ENCODE measurements at regions not wholly inside any gene's neighbourhood (a gene's known extent, or its start where the extent isn't known, plus 50 kb on each side); places are given as distances from the start of the nearest gene placed in this dataset.

DNA sequence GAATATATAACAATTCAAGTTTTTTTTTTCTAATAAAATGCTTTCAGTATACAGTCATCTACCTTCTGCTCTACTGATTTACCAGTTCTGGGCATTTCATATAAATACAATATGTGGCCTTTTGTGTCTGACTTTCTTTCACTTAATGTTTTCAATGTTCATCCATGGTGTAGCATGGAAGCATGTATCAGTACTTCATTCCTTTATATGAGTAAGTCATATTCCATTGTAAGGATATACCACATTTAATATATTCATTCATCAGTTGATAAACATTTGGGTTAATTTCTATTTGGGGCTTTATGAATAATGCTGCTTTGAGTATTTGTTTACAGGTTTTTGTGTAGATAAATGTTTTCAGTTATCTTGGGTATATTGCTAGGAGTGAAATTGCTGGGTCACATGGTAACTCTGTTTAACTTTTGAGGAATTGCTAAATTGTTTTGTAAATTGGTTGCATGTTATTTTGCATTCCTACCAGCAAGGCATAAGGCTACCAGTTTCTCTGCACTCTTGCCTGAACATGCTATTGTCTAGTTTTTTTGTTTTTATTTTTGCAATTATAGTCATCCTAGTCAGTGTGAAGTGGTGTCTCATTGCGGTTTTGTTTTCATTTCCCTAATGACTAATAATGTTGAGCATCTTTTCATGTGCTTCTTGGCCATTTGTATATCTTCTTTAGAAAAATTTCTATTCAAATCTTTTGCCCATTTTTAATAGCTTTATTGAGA, 206.1 kb downstream of the TM2D1 start:
- TF ChIP-seq POLR2AphosphoS5 (IDR thresholded peaks at IDR 0.05) (no peak), POLR2A (IDR thresholded peaks at IDR 0.05) (no peak), EP300 (IDR thresholded peaks at IDR 0.05) (no peak)
- TF ChIP-seq, protein P1, sequence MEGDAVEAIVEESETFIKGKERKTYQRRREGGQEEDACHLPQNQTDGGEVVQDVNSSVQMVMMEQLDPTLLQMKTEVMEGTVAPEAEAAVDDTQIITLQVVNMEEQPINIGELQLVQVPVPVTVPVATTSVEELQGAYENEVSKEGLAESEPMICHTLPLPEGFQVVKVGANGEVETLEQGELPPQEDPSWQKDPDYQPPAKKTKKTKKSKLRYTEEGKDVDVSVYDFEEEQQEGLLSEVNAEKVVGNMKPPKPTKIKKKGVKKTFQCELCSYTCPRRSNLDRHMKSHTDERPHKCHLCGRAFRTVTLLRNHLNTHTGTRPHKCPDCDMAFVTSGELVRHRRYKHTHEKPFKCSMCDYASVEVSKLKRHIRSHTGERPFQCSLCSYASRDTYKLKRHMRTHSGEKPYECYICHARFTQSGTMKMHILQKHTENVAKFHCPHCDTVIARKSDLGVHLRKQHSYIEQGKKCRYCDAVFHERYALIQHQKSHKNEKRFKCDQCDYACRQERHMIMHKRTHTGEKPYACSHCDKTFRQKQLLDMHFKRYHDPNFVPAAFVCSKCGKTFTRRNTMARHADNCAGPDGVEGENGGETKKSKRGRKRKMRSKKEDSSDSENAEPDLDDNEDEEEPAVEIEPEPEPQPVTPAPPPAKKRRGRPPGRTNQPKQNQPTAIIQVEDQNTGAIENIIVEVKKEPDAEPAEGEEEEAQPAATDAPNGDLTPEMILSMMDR (IDR thresholded peaks at IDR 0.05): no peak
- H3K27ac ChIP-seq: no peak overlapping the region
- H3K4me3 ChIP-seq: no peak overlapping the region
- H3K4me1 ChIP-seq: peaks cover 0 to 3% (median 0%) of the 10 kb centered on the region in 4 donors
- no peaks in the 10 kb centered on the region for H3K9me3 ChIP-seq
- DNase-seq (no peak), ATAC-seq (ENCODE audit: low FRiP score in 2 of 2) (no peak)
- no peaks in the 10 kb centered on the region for H3K27me3 ChIP-seq
- H3K36me3 ChIP-seq: no peaks in the 10 kb centered on the region
- WGBS, 2 donors: 75 to 85% methylated on average over 1 of the region's 1 CpG

DNA sequence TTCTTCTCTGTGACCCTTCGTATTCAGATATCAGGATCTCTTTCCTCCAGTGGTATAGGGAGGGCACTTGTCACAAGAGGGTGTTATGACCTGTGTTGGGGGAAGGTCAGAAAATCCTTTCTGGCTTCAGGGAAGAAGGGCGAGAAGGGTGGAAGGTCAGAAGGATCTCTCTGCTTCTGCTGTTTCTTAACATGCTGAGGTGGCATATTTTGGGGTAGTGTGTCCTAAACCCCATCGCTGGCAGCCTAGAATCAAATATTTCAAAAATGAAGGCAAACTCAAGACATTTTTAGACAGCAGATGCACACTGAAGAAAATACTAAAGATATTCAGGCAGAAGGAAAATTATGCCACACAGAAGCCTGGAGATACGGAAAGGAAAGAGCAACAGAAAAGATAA, 207.6 kb downstream of the TM2D1 start:
- H3K27me3 ChIP-seq: no peaks in the 10 kb centered on the region
- ATAC-seq (ENCODE audit: low FRiP score in 2 of 2) (no peak), DNase-seq (no peak)
- H3K4me3 ChIP-seq: no peak overlapping the region
- 92 to 96% methylated on average over 4 of the region's 4 CpGs for WGBS, 2 donors
- TF ChIP-seq POLR2AphosphoS5 (IDR thresholded peaks at IDR 0.05): no peak
- TF ChIP-seq EP300 (IDR thresholded peaks at IDR 0.05): no peak
- TF ChIP-seq, protein P1 (IDR thresholded peaks at IDR 0.05): no peak
- TF ChIP-seq POLR2A (IDR thresholded peaks at IDR 0.05): no peak
- peaks cover 0 to 3% (median 0%) of the 10 kb centered on the region in 4 donors for H3K4me1 ChIP-seq
- H3K9me3 ChIP-seq: no peaks in the 10 kb centered on the region
- no peak overlapping the region for H3K27ac ChIP-seq
- H3K36me3 ChIP-seq: no peaks in the 10 kb centered on the region

DNA sequence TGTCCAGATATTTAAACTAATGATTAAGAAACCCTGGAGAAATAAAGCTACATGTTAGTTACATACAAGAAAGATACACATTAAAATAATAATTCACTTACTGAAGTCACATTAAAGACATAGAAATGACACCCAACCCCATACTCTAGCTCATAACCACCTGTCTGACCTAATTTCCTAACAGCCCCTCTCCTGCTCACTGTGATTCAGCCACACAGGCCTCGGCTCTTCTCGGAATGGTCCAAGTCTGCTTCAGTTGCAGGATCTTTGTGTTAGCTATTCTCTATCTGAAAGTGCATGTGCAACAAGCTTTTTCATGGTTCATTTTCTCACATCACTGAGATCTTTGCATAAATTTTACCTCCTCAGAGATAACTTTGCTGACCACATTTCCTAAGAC, 209.8 kb downstream of the TM2D1 start:
- DNase-seq (no peak), ATAC-seq (ENCODE audit: low FRiP score in 2 of 2) (no peak)

More for the DNA sequence above, 209.8 kb downstream of the TM2D1 start:
- Histone ChIP-seq H3K4me1 (peaks cover 0 to 3% (median 0%) of the 10 kb centered on the region in 4 donors), H3K4me3 (no peak overlapping the region), H3K27me3 (no peaks in the 10 kb centered on the region), H3K36me3 (no peaks in the 10 kb centered on the region), H3K9me3 (no peaks in the 10 kb centered on the region), H3K27ac (no peak overlapping the region)
- WGBS, 2 donors: 83 to 92% methylated on average over 2 of the region's 2 CpGs
- TF ChIP-seq, protein P1 (IDR thresholded peaks at IDR 0.05): no peak
- TF ChIP-seq POLR2A (IDR thresholded peaks at IDR 0.05) (no peak), EP300 (IDR thresholded peaks at IDR 0.05) (no peak), POLR2AphosphoS5 (IDR thresholded peaks at IDR 0.05) (no peak)

Data from upper lobe of left lung (tissue), 6 donors.